ENCODE measurements at regions not wholly inside any gene's neighbourhood (a gene's known extent, or its start where the extent isn't known, plus 50 kb on each side); places are given as distances from the start of the nearest gene placed in this dataset.
"Not testable (repeated sequence)": the region's sequence is repeated elsewhere in the genome, so short reads cannot be mapped to it uniquely, and the experiment has no call there.

GRCh38 chr13:25018729-25019115 lies 77.2 kb upstream of the PABPC3 start:
- Histone ChIP-seq H3K4me3 (peak overlapping the region; percentile 52), H3K27ac (ENCODE audit: low read depth) (no peak overlapping the region), H3F3A (replicated peaks; ENCODE audit: low read depth) (no peaks in the 10 kb centered on the region), H3K36me3 (ENCODE audit: insufficient read depth) (no peaks in the 10 kb centered on the region), H3K79me2 (replicated peaks; ENCODE audit: insufficient read depth) (no peaks in the 10 kb centered on the region), H4K20me1 (replicated peaks; ENCODE audit: insufficient read depth) (no peaks in the 10 kb centered on the region), H2AFZ (no peak overlapping the region), H3K4me2 (peak overlapping the region; percentile 76), H3K27me3 (ENCODE audit: insufficient read depth) (peaks cover 38% of the 10 kb centered on the region), H3K4me1 (ENCODE audit: insufficient read depth) (no peaks in the 10 kb centered on the region; the same call in 1 of the 2 replicates), H3K9me2 (ENCODE audit: insufficient read depth) (no peaks in the 10 kb centered on the region)
- peaks cover 41% of the 10 kb centered on the region for H3K27me3 Mint-ChIP-seq (ENCODE audit: insufficient read depth, low read depth, poor library complexity)
- no peak overlapping the region for H3K27ac Mint-ChIP-seq
- ATAC-seq = peak; percentile 43
- peaks cover 8% of the 10 kb centered on the region; the same call in 1 of the 3 replicates for H3K9me3 Mint-ChIP-seq
- H3K4me1 Mint-ChIP-seq = peaks cover 7% of the 10 kb centered on the region; the same call in 2 of the 3 replicates
- H3K36me3 Mint-ChIP-seq (ENCODE audit: low read depth) = no peaks in the 10 kb centered on the region
- H3K4me3 Mint-ChIP-seq = peak overlapping the region; percentile 57; the same call in 2 of the 3 replicates
- peak; percentile 50 for DNase-seq (ENCODE audit: low spot score)
- TF ChIP-seq ZNF462 (CRISPR knock-in tag; IDR thresholded peaks at IDR 0.05) = no peak
- TF ChIP-seq ZNF331 (CRISPR knock-in tag; IDR thresholded peaks at IDR 0.05; ENCODE audit: low read depth) = no peak
- no peak for TF ChIP-seq ZNF114 (CRISPR knock-in tag; IDR thresholded peaks at IDR 0.05)
- TF ChIP-seq STAT1 (IDR thresholded peaks at IDR 0.05; ENCODE audit: unreplicated experiment) = no peak
- no peak for TF ChIP-seq CTCF (conservative IDR thresholded peaks at IDR 0.05; ENCODE audit: low read depth in 2 of 2)
- TF ChIP-seq JUNB (IDR thresholded peaks at IDR 0.05; ENCODE audit: unreplicated experiment) = no peak
- no peak for TF ChIP-seq NANOG (IDR thresholded peaks at IDR 0.05; ENCODE audit: borderline replicate concordance)
- TF ChIP-seq EZH2 (IDR thresholded peaks at IDR 0.05; ENCODE audit: low read depth, unreplicated experiment) = no peak
- TF ChIP-seq POLR2AphosphoS5 (IDR thresholded peaks at IDR 0.05; ENCODE audit: low read depth) = no peak
- TF ChIP-seq ETS1 (IDR thresholded peaks at IDR 0.05) = no peak
- TF ChIP-seq EZH2phosphoT487 (IDR thresholded peaks at IDR 0.05; ENCODE audit: unreplicated experiment) = no peak

- H3K27me3 ChIP-seq (ENCODE audit: insufficient read depth) = peaks cover 38% of the 10 kb centered on the region
- H2AFZ ChIP-seq; H3K9me3 Mint-ChIP-seq; H3K4me1 ChIP-seq (ENCODE audit: insufficient read depth); ATAC-seq; H3K36me3 ChIP-seq (ENCODE audit: insufficient read depth); H3F3A ChIP-seq (replicated peaks; ENCODE audit: low read depth); H3K27ac ChIP-seq (ENCODE audit: low read depth); H3K9me2 ChIP-seq (ENCODE audit: insufficient read depth); H3K36me3 Mint-ChIP-seq (ENCODE audit: low read depth); H3K4me3 ChIP-seq; H4K20me1 ChIP-seq (replicated peaks; ENCODE audit: insufficient read depth); H3K4me2 ChIP-seq; H3K79me2 ChIP-seq (replicated peaks; ENCODE audit: insufficient read depth); H3K4me3 Mint-ChIP-seq; H3K4me1 Mint-ChIP-seq; DNase-seq (ENCODE audit: low spot score); H3K27ac Mint-ChIP-seq: not testable (repeated sequence)
- H3K27me3 Mint-ChIP-seq (ENCODE audit: insufficient read depth, low read depth, poor library complexity) = peaks cover 41% of the 10 kb centered on the region
Measured at GRCh38 chr13:25019741-25020140, 76.2 kb upstream of the PABPC3 start.

Data from GM23338 (cell line).